CD14-positive monocyte (primary cell): ENCODE measurements at regions not wholly inside any gene's neighbourhood (a gene's known extent, or its start where the extent isn't known, plus 50 kb on each side); places are given as distances from the start of the nearest gene placed in this dataset. TPM values are rescaled to one million over a fixed set of nuclear protein-coding genes. Genes with fewer than 3 reads are reported as not detected.
A peak's percentile ranks its signal among the peaks of the same experiment; 100 is the strongest.

Experiments
- DNase-seq, 3 donors: peaks; one replicate each; pipeline ENCODE4 v3.0.0-alpha.2; 2011 to 2022
- H2AFZ ChIP-seq: 2 replicates; pipeline ENCODE4 v1.6.0; 2012; ENCODE audit warnings: mild to moderate bottlenecking, low read depth, low read length, inconsistent platforms; ENCODE audit not compliant: insufficient read depth, poor library complexity, severe bottlenecking
- H3K27ac ChIP-seq, 2 donors: 1 replicate in 1 of 2; 2 replicates in 1 of 2; pipeline ENCODE4 v1.5.1; 2012 to 2013; ENCODE audit warnings: low read length in 2 of 2, control low read depth in 1 of 2, inconsistent platforms in 1 of 2, low read depth in 1 of 2, mild to moderate bottlenecking in 1 of 2
- H3K27me3 ChIP-seq, 2 donors: one replicate each; pipeline versions ENCODE4 v1.6.0 to v1.6.1; 2011 to 2013; ENCODE audit warnings: low read length in 2 of 2; ENCODE audit not compliant: control insufficient read depth in 2 of 2, insufficient read depth in 2 of 2
- H3K36me3 ChIP-seq, 2 donors: replicated peaks in 1 of 2; 1 replicate in 1 of 2; 2 replicates in 1 of 2; pipeline versions ENCODE4 v1.5.1 to v1.6.1; 2012 to 2013; ENCODE audit warnings: low read length in 2 of 2, control low read depth in 1 of 2, inconsistent platforms in 1 of 2, mild to moderate bottlenecking in 1 of 2; ENCODE audit not compliant: insufficient read depth in 2 of 2, control insufficient read depth in 1 of 2
- H3K4me1 ChIP-seq, 2 donors: 1 replicate in 1 of 2; 2 replicates in 1 of 2; pipeline versions ENCODE4 v1.5.1 to v1.6.1; 2012 to 2013; ENCODE audit warnings: low read length in 2 of 2, control low read depth in 1 of 2, inconsistent platforms in 1 of 2, mild to moderate bottlenecking in 1 of 2, moderate library complexity in 1 of 2; ENCODE audit not compliant: insufficient read depth in 2 of 2, control insufficient read depth in 1 of 2
- H3K4me2 ChIP-seq: replicated peaks from 2 replicates; pipeline ENCODE3; 2012; ENCODE audit warnings: low read length, moderate library complexity, mild to moderate bottlenecking; ENCODE audit not compliant: poor library complexity, severe bottlenecking; ENCODE audit errors: extremely low read depth
- H3K4me3 ChIP-seq, 3 experiments: fragments of 200-600 bp in 1 of 3; sonication (generic) in 1 of 3; replicated peaks in 1 of 3; 1 replicate in 2 of 3; 2 replicates in 1 of 3; pipeline ENCODE4 v1.5.1; 2011 to 2013; ENCODE audit warnings: low read length in 3 of 3, mild to moderate bottlenecking in 3 of 3, control low read depth in 2 of 3, low read depth in 2 of 3, inconsistent platforms in 1 of 3, moderate library complexity in 1 of 3
- H3K79me2 ChIP-seq: 2 replicates; pipeline ENCODE4 v1.6.0; 2012; ENCODE audit warnings: mild to moderate bottlenecking, control low read depth, inconsistent platforms, low read length, moderate library complexity; ENCODE audit not compliant: insufficient read depth
- H3K9ac ChIP-seq: 2 replicates; pipeline ENCODE4 v1.6.0; 2017; ENCODE audit warnings: low read length, mild to moderate bottlenecking; ENCODE audit not compliant: insufficient read depth, poor library complexity, severe bottlenecking
- H3K9me3 ChIP-seq, 2 donors: replicated peaks in 1 of 2; 1 replicate in 1 of 2; 2 replicates in 1 of 2; pipeline versions ENCODE4 v1.5.1 to v1.6.1; 2012 to 2013; ENCODE audit warnings: low read length in 2 of 2, control low read depth in 1 of 2; ENCODE audit not compliant: control insufficient read depth in 1 of 2, insufficient read depth in 1 of 2
- H4K20me1 ChIP-seq: 2 replicates; pipeline ENCODE4 v1.6.0; 2012; ENCODE audit warnings: mild to moderate bottlenecking, low read length, control low read depth, moderate library complexity; ENCODE audit not compliant: insufficient read depth
- H3K27ac Mint-ChIP-seq, 7 donors: one replicate each; pipeline ENCODE4 v1.8.0; 2020; ENCODE audit warnings: mild to moderate bottlenecking in 7 of 7, mixed read lengths in 7 of 7, moderate library complexity in 6 of 7, inconsistent platforms in 2 of 7
- H3K27me3 Mint-ChIP-seq, 3 donors: one replicate each; pipeline ENCODE4 v1.8.0; 2021 to 2022; ENCODE audit warnings: low read depth in 3 of 3, mild to moderate bottlenecking in 3 of 3, mixed read lengths in 3 of 3, moderate library complexity in 3 of 3, inconsistent platforms in 1 of 3
- H3K36me3 Mint-ChIP-seq, 2 donors: one replicate each; pipeline ENCODE4 v1.8.0; 2020; ENCODE audit warnings: mixed read lengths in 2 of 2, inconsistent platforms in 1 of 2, mild to moderate bottlenecking in 1 of 2
- H3K4me1 Mint-ChIP-seq: one replicate; pipeline ENCODE4 v1.8.0; 2020; ENCODE audit warnings: mild to moderate bottlenecking, mixed read lengths
- H3K4me3 Mint-ChIP-seq, 2 donors: one replicate each; pipeline ENCODE4 v1.8.0; 2020; ENCODE audit warnings: mild to moderate bottlenecking in 2 of 2, mixed read lengths in 2 of 2, moderate library complexity in 1 of 2
- H3K9me3 Mint-ChIP-seq, 7 donors: one replicate each; pipeline ENCODE4 v1.8.0; 2020 to 2022; ENCODE audit warnings: mixed read lengths in 7 of 7, mild to moderate bottlenecking in 6 of 7, moderate library complexity in 6 of 7, inconsistent platforms in 2 of 7
- CTCF ChIP-seq: fragments of 200-600 bp; IDR thresholded peaks from one replicate; pipeline ENCODE4 v1.8.0; 2022; ENCODE audit warnings: antibody characterized with exemption, mild to moderate bottlenecking
- WGBS: methylation state at CpG from one replicate; pipeline ENCODE4 v1.1.5; 2013; ENCODE audit warnings: missing lambda C conversion rate; ENCODE audit not compliant: insufficient coverage; 5-methylcytosine and 5-hydroxymethylcytosine counted together
- intact Hi-C, 2 donors: fragments of 100-400 bp; cut with micrococcal nuclease; formaldehyde crosslinking; loops; one replicate each; pipeline versions ENCODE4 v1.15.0 to v1.15.1; 2023
- small RNA-seq: library from RNA; depleted of rRNA; stranded (forward); fragments of <200 nt; gene quantifications from one replicate; pipeline ENCODE3, GENCODE V24; 2012; ENCODE audit warnings: low read depth; ENCODE audit not compliant: insufficient read length

DNA sequence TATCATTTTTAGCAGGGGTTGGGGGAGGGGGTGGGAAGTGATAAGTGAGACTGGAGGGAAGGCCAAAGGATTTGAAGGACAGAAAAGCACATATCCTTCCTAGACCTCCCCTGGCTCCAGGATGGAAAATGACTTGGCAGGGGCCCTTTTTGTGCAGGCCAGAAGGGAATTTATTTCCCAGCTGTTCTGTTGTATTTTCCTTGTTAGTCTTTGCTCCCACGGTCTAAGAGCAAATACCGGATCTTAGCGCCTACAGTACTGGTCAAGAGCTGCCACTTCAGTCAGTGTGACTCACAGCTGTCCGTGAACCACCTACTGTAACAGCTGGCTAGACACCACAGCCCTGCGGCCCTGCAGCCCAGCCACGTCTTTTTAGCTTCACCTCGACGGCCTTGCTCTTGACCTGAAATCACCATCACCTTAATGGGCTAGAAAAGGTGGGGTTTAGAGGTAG lies 51.0 kb upstream of the ERRFI1 start:
- Histone ChIP-seq H3K4me3 (no peak overlapping the region), H2AFZ (no peak overlapping the region), H4K20me1 (no peaks in the 10 kb centered on the region), H3K36me3 (no peaks in the 10 kb centered on the region), H3K9ac (no peak overlapping the region), H3K27ac (no peak overlapping the region), H3K27me3 (no peaks in the 10 kb centered on the region), H3K4me2 (no peak overlapping the region), H3K79me2 (no peaks in the 10 kb centered on the region), H3K9me3 (no peaks in the 10 kb centered on the region), H3K4me1 (no peaks in the 10 kb centered on the region)
- no peaks in the 10 kb centered on the region for H3K9me3 Mint-ChIP-seq
- no peak for TF ChIP-seq CTCF
- H3K4me1 Mint-ChIP-seq, result no peaks in the 10 kb centered on the region
- DNase-seq, result no peak
- 96% methylated on average over 4 of the region's 8 CpGs for WGBS
- intact Hi-C loops, result no loop called here
- H3K27me3 Mint-ChIP-seq, result peaks cover 9 to 19% (median 11%) of the 10 kb centered on the region in 3 donors
- H3K36me3 Mint-ChIP-seq, result no peaks in the 10 kb centered on the region
- no peak overlapping the region for H3K27ac Mint-ChIP-seq
- H3K4me3 Mint-ChIP-seq, result peak overlapping the region in 1 of 2 donors; percentile 20

GRCh38 chr1:8076176-8076575 lies 50.1 kb upstream of the ERRFI1 start:
- Histone ChIP-seq H3K4me1 (no peaks in the 10 kb centered on the region), H3K4me2 (no peak overlapping the region)
- WGBS, result no CpG with 5 or more reads among the region's 4 CpGs

More at GRCh38 chr1:8076176-8076575, 50.1 kb upstream of the ERRFI1 start:
- no peak overlapping the region for H2AFZ ChIP-seq
- intact Hi-C loops, result no loop called here
- no peak for TF ChIP-seq CTCF
- no peaks in the 10 kb centered on the region for H3K36me3 Mint-ChIP-seq
- DNase-seq, result no peak
- no peaks in the 10 kb centered on the region for H3K4me1 Mint-ChIP-seq
- peaks cover 9 to 19% (median 11%) of the 10 kb centered on the region in 3 donors for H3K27me3 Mint-ChIP-seq
- H3K9me3 ChIP-seq, result no peaks in the 10 kb centered on the region
- no peaks in the 10 kb centered on the region for H3K36me3 ChIP-seq
- no peak overlapping the region for H3K27ac Mint-ChIP-seq
- H3K27me3 ChIP-seq, result no peaks in the 10 kb centered on the region
- no peak overlapping the region for H3K27ac ChIP-seq
- H3K9me3 Mint-ChIP-seq, result no peaks in the 10 kb centered on the region
- H3K4me3 Mint-ChIP-seq, result no peak overlapping the region
- H3K9ac ChIP-seq, result no peak overlapping the region
- H4K20me1 ChIP-seq, result no peaks in the 10 kb centered on the region
- no peaks in the 10 kb centered on the region for H3K79me2 ChIP-seq
- H3K4me3 ChIP-seq, result no peak overlapping the region

Small RNAs in the stretch of these regions (small RNA-seq; reads per million reads assigned to genes)
- gene RNU1-7P, result not detected
